IPS-18c (cell line): ENCODE measurements at regions not wholly inside any gene's neighbourhood (a gene's known extent, or its start where the extent isn't known, plus 50 kb on each side); places are given as distances from the start of the nearest gene placed in this dataset.

Experiments used
- H3K4me3 ChIP-seq: 2 replicates; pipeline ENCODE4 v1.7.0; 2013; ENCODE audit warnings: low read depth, mild to moderate bottlenecking, low read length, moderate library complexity; ENCODE audit not compliant: insufficient read depth
- H3K9me3 ChIP-seq: one replicate; pipeline ENCODE4 v1.6.1; 2013; ENCODE audit warnings: mild to moderate bottlenecking, low read length, moderate library complexity; ENCODE audit not compliant: control insufficient read depth, insufficient read depth

DNA sequence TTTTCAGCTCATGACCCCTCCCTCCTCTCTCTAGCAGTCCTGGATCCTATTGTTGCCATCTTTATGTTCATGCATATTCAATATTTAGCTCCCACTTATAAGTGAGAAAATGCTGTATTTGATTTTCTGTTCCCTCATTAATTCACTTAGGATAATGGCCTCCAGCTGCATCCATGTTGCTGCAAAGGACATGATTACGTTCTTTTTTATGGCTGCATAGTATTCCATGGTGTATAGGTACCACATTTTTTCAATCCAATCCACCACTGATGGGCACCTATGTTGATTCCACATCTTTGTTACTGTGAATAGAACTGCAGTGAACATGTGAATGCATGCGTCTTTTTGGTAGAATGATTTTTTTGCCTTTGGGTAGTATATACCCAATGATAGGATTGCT is 188.4 kb downstream of the FOXL1 start:
- no peak overlapping the region for H3K4me3 ChIP-seq
- peaks cover 3% of the 10 kb centered on the region for H3K9me3 ChIP-seq

DNA sequence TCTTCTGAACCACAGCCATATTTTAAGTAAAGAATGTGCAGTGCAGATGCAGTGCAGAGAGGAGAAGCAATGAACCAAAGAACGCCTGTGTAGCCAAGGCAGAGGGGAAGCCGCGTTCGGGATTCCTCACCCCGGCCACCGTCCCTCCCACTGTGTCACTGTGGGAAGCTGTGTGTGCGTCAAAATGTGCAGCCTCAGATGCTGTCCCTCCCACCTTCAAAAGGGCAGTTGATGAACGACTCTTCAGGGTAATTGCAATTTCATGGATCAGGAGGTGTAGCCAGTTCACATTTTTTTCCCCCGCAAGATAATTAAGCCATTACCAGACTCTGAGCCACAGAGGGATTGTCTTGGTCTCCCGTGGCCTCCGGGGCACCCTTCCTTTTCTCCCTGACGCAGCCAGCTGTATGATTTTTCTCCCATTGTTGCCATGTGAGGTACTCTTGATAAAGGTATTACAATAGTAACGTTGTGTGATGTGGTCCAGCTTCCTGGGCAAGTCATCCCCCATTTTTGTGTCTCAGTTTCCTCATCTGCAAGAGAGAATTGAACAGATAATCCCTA is 190.0 kb downstream of the FOXL1 start:
- no peak overlapping the region for H3K4me3 ChIP-seq
- peaks cover 3% of the 10 kb centered on the region for H3K9me3 ChIP-seq

DNA sequence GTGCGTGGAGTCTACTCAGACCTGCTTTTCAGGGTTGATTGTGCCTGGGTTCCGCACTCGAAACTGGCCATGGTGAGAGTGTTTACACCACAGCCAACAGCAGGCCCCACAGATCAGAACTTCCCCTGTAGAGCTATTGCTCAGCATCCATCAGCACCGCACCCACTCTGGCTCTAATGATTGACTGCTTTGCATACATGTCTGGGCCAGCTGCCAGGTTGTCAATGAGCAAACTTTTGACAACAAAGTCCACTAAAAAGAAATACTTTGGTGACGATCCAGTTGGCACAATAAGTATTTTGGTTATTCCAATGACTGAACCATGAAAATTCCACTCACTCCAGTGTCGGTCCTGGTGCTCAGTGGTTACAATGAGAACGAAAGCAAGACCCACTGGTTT is 190.7 kb downstream of the FOXL1 start:
- no peaks in the 10 kb centered on the region for H3K9me3 ChIP-seq
- H3K4me3 ChIP-seq, result no peak overlapping the region

DNA sequence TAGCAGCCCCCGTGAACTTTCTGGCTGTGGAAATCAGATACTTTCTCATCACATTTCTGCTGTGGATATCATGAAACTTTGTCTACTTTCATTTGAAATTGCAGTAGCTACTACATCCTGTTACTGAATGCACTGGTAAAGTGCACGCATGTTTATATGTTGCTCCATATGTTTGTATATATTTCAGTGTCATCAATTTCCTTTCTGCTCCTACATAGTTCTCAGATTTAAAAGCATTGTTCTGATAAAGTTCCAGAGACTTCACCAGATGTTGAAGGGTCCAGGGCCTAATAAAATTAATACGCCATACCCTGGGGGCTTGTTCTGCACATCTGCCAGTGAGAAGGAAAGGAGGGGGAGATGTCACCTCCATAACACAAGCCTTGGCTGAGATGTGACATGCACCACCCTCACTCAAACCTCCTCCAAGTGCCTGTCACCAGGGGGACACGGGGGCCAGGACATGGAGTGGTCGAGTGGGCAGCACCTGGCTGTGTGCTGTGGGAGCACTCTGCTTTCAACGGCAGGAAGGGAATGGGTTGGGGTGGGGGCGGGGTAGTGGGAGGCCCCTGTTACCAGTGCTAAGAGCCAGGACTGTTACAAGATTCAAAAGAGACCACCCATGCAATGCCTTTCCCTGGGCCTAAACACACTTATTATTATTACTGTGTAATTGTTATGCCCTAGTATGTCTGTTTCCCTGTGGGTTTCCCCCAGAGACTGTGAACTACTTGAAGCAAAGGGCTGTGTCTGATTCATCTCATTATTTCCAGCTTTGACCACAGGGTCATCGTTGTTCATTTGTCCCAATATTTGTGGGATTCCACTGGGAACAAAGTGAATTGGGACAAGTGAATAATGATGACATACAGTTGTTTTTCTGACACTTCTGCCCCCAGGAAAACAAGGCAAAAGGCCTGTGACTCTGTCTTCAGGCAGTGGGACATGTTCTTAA is 193.4 kb downstream of the FOXL1 start:
- Histone ChIP-seq H3K9me3 (no peaks in the 10 kb centered on the region), H3K4me3 (no peak overlapping the region)

DNA sequence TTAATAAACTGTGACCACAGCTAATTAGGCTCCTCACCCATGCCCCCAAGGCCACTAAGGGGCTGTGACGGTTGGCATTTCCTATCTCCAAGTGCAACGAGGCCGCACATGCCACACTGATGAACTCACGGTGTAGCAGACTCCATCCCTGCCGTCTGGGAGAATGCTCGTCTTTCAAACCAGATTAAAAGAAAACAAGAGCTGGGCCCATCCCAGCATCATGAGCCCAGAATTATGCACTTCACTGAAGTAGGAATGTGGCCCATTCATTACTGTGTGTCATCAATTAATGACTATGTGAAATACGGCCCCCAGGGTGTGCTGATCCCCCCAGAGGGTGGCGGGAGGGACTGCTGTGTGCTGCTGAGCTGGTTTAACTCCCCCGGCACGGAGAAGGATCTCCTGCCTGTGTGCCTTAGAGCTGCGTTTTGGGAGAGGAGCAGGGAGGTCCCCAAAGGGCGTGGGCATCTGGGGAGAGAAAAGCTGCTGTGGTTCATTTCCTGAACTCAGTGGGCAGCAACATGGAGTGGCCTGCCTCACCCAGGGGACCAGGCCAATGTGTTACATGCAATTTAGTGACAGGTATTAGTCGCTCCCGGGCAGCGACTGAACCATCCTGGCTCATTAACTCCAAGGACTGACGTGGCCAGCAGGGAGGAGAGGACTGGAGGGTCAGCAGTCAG is 194.5 kb downstream of the FOXL1 start:
- Histone ChIP-seq H3K4me3 (no peak overlapping the region), H3K9me3 (no peaks in the 10 kb centered on the region)

DNA sequence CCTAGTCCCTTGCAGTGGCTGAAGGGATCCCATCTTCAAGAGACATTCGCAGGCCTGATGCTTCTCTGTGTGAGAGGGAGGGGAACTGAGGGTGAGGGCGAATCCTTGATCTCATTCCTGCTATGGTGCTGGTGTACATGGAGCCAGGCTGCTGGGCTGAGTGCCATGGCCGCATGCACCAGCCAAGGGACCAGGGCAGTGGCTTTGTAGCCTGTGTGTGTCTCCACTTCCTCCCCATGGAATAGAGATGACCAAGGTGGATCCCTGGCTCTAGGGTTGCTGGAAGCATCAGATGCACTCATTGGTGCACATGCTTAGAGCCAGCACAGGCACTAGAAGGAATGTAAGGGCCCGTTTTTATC is 195.0 kb downstream of the FOXL1 start:
- H3K4me3 ChIP-seq, result no peak overlapping the region
- no peaks in the 10 kb centered on the region for H3K9me3 ChIP-seq

DNA sequence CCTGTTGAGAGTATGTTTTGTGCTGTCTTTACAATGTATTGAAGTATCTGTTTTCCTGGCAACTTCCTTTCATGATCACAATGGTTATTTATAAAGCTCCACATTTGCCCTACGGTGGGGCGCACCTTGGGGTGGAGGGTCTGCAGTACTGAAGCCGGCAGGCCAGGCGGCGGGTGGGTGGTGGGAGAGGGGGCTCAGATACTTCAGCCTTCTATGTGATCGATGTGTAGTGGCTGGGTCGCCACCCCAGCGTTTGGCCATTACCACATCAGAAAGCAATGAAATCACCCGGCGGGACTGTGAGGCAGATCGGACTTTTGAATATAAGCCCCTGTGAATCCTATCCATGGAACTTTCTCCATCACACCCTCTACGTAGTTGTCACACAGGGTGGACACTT is 196.6 kb downstream of the FOXL1 start:
- Histone ChIP-seq H3K9me3 (peaks cover 2% of the 10 kb centered on the region), H3K4me3 (no peak overlapping the region)

DNA sequence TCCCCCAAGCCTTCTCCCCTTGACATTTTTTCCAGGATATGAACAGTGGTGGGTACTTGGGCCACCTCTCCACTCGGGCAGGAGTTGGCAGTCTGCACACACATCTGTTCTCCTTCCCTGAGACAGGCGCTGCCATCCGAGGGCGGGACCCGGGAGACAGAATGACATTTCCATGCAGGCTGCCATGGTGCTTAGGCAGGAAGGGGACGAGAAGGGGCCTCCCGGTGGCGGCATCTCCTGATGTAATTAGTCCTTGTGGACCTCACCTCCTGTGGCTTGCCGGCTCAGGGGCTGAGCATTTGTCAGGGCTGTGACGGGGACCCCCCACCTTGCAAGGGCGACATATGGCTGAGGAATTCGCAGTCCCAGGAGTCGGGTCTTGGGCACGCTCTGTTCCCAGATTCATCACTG is 197.2 kb downstream of the FOXL1 start:
- Histone ChIP-seq H3K4me3 (no peak overlapping the region), H3K9me3 (peaks cover 2% of the 10 kb centered on the region)

DNA sequence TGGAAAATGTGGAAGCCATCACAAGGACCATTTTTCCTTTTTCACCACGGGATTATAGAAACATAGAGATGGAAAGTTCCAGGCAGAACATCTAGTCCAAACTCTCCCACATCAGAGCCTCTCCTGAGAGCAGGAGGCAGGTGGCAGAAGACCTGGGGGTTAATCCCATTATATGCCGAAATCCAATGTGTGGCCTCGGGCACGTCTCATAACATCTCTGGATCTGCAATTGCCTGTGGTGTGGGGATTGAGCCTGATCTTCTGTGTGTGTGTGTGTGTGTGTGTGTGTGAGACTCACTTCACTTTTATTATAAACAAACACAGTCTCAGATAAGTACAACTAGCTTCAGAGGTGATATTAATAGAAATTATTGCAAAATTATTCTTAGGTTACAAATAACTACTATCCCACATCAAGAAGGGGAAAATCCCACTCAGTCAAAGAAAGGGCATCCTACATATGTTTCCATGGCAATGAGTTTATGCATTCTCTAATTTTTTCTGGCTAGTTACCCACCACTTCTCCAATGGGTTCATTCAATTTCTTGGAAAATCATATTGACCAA is 199.1 kb downstream of the FOXL1 start:
- Histone ChIP-seq H3K9me3 (peaks cover 2% of the 10 kb centered on the region), H3K4me3 (no peak overlapping the region)

DNA sequence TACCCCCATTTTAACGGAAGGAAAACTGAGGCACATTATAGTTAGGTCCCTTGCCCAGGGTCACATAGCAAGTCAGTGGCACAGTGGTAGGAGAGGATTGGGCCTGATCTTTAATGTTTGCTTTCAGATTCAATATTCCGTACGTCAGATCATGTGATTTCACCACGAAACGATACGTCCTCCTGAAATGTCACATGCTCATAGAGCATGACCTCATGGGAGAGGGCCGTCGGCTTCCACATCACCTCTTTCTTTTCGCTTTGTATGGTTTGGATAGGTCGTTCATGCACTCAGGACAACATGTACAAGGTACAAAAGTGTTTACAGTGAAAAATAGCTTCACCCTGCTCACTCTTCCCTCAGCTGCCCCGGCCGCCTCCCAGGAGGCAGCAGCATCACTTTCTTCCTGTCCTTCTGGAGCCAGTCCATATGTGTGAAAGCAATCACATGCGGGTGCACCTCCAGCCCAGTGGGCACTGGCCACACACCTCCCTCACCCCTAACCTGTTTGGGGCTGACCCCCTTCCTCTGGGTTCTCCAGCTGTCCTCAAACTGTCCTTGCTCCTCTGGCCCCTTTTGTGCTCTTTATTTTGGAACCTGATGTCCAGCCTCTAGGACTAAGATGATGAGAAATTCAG is 199.9 kb downstream of the FOXL1 start:
- H3K9me3 ChIP-seq, result peaks cover 2% of the 10 kb centered on the region
- no peak overlapping the region for H3K4me3 ChIP-seq

DNA sequence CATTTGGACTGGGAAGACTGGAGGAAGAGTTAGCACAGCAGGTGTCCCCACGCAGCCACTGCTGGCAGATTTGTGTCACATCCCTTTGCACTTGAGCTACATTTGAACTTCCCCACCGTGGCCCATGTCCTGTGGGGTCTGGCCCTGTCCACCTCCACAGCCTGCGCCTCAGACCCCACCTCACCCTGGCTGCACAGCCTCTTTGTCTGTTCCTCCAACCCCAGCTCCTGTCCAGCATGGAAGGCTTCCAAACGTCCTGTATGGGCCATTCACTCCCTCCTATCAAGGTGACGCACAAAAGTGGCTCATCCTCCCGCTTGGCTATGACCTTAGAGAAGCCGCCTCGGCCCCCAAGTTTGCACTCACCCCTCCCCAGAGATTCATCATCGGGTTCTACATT is 200.6 kb downstream of the FOXL1 start:
- H3K4me3 ChIP-seq, result no peak overlapping the region

DNA sequence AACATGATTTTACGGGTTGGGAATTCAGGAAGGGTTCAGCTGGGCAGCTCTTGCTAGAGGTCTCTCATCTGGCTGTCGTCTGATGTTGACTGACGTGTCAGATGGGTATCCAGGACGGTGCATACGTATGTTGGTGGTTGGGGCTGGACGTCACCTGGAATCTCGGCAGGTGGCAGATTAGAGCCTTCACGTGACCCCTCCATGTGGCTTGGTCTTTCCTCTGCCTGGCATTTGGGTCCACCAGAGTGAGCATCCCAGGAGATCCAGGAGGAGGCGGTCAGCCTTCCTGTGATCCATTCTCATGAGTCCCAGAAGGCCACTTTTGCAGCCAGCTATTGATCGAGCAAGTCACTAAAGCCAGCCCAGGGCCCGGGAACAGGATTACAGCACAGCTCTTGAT is 202.7 kb downstream of the FOXL1 start:
- no peak overlapping the region for H3K4me3 ChIP-seq

More for the DNA sequence above, 200.6 kb downstream of the FOXL1 start:
- H3K9me3 ChIP-seq, result peaks cover 2% of the 10 kb centered on the region

DNA sequence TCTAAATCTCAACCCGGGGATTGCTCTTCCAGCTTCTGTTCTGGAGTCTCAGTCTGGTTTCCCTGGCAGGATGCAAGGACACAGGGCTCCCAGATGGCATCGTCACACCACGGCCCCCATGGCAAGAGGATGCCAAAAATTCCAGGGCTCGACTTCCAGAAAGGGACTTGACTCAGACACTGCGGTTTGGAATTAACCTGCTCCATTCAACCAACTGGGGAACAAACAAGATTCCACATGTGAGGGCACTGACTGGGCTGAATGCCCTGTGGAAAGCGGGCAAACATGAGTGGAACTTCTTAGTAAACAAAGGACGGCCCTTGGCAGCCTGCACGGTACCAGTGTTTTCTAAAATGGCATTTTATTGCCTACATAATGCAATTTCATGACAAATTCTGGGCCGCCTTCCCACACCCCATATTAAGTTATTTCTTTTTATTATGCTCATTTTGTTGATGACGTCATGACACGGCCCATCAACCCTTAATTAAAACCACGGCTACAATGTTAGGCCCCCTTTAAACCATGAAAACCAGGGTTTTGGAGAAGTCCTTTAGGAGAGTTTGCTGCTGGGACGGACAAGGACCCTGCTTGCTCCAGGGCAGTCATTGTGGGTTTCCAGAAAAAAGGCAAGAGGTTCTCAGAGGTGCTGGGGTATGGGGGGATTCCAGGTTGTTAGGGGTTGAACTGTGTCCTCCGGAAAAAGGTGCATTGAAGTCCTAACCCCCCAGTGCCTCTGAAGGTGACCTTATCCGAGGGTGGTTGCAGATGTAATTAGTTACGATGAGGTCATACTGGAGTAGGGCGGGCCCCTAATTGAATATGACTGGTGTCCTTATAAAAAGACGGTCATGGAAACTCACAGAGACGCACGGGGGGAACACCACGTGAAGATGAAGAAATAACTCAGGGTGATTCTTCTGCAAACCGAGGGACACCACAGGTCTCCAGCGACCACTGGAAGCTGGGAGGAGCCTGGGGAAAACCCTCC is 205.6 kb downstream of the FOXL1 start:
- Histone ChIP-seq H3K9me3 (peaks cover 2% of the 10 kb centered on the region), H3K4me3 (no peak overlapping the region)

More for the DNA sequence above, 202.7 kb downstream of the FOXL1 start:
- H3K9me3 ChIP-seq, result peaks cover 2% of the 10 kb centered on the region

DNA sequence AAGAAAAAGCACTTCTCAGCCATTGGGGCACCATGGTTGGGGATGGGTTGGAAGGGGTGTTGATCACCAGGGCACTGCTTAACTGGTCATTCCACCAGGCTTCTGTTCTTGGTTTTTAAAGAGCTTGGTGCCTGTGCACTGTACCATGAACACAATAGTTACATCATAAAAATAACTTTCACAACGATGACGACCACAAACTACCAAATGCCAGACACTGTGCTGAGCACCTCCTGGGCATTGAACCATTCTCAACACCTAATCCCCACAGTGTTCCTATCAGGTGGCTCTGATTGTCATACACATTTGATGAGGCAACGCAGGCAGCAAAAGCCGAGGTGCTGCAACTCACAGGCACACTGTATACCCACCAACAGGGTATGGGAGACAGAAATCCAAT is 208.0 kb downstream of the FOXL1 start:
- no peak overlapping the region for H3K4me3 ChIP-seq
- H3K9me3 ChIP-seq, result no peaks in the 10 kb centered on the region

DNA sequence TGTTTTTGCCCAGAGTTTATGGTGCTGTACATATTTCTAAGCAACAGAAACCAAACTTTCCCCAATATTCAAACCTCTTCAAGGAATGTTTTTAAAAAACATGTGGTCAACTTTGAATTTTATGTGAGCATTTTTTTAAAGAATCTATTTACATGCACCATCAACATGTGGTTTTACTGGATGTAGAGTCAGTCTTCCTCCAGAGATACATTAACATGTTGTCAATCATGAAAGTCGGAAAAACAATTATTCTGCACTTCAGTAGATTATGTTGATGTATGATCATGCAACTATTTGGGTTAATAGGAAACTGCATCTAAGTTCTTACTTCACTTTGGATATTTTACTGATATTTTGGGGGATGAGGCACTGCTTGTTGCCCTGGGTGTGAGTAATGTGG is 208.6 kb downstream of the FOXL1 start:
- H3K4me3 ChIP-seq, result no peak overlapping the region
- H3K9me3 ChIP-seq, result no peaks in the 10 kb centered on the region

DNA sequence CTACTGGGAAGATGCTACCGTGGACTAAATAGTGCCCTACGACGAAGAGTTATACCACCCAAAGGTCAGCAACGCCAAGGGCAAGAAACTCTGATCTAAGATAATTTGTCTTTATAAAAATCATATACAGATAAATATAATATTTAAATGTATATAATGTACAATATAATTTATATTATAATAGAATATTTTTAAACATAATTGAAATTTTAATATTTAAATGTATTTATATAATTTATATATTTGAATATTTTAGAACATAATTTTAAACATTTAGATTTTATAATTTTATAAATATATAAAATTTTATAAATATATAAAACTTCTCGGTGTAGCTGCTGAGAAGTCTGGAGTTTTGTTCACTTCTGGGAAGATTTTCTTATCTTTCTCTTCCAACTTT is 209.2 kb downstream of the FOXL1 start:
- no peaks in the 10 kb centered on the region for H3K9me3 ChIP-seq
- no peak overlapping the region for H3K4me3 ChIP-seq
